Keratinocyte (primary cell): ENCODE measurements at regions not wholly inside any gene's neighbourhood (a gene's known extent, or its start where the extent isn't known, plus 50 kb on each side); places are given as distances from the start of the nearest gene placed in this dataset.

Experiments used
- DNase-seq: peaks from one replicate; pipeline ENCODE4 v3.0.0-alpha.2; 2011; ENCODE audit warnings: low read depth, missing footprints, low spot score
- FAIRE-seq: peaks from 2 replicates; lab custom pipeline; 2011; peaks lifted over from hg19 to GRCh38; lab: Jason Lieb, UNC
- H2AFZ ChIP-seq: 2 replicates; pipeline ENCODE4 v1.6.0; 2012; ENCODE audit warnings: low read length, control low read depth, inconsistent platforms; ENCODE audit not compliant: control insufficient read depth
- H3K27ac ChIP-seq: 2 replicates; pipeline ENCODE4 v1.5.1; 2011; ENCODE audit warnings: low read length; ENCODE audit not compliant: control insufficient read depth, insufficient read depth
- H3K27me3 ChIP-seq: 3 replicates; pipeline ENCODE4 v1.6.0; 2011; ENCODE audit warnings: low read length; ENCODE audit not compliant: control insufficient read depth, insufficient read depth; ENCODE audit errors: extremely low read depth
- H3K36me3 ChIP-seq, 2 experiments: 2 replicates in 1 of 2; 3 replicates in 1 of 2; pipeline ENCODE4 v1.5.1; 2011; ENCODE audit warnings: low read length in 2 of 2, mild to moderate bottlenecking in 1 of 2; ENCODE audit not compliant: control insufficient read depth in 2 of 2, insufficient read depth in 2 of 2; ENCODE audit errors: extremely low read depth in 1 of 2
- H3K4me1 ChIP-seq: 3 replicates; pipeline ENCODE4 v1.5.1; 2011; ENCODE audit warnings: low read length; ENCODE audit not compliant: control insufficient read depth, insufficient read depth; ENCODE audit errors: extremely low read depth
- H3K4me2 ChIP-seq: 3 replicates; pipeline ENCODE4 v1.6.0; 2011; ENCODE audit warnings: low read depth, low read length; ENCODE audit not compliant: control insufficient read depth, insufficient read depth; ENCODE audit errors: extremely low read depth
- H3K4me3 ChIP-seq, 3 experiments: fragments of 200-600 bp in 1 of 3; sonication (generic) in 1 of 3; 2 replicates in 2 of 3; 3 replicates in 1 of 3; pipeline ENCODE4 v1.5.1; 2011 to 2016; ENCODE audit warnings: low read length in 3 of 3, mild to moderate bottlenecking in 3 of 3, control low read depth in 2 of 3, inconsistent platforms in 1 of 3, low read depth in 1 of 3, mixed read lengths in 1 of 3, mixed run types in 1 of 3, moderate library complexity in 1 of 3; ENCODE audit not compliant: control insufficient read depth in 2 of 3, insufficient read depth in 2 of 3; ENCODE audit errors: extremely low read depth in 1 of 3
- H3K79me2 ChIP-seq: 2 replicates; pipeline ENCODE4 v1.6.0; 2012; ENCODE audit warnings: low read length; ENCODE audit not compliant: control insufficient read depth, insufficient read depth
- H3K9ac ChIP-seq: 3 replicates; pipeline ENCODE4 v1.6.0; 2011; ENCODE audit warnings: low read length; ENCODE audit not compliant: control insufficient read depth, insufficient read depth; ENCODE audit errors: extremely low read depth
- H3K9me1 ChIP-seq: 3 replicates; pipeline ENCODE4 v1.6.0; 2011; ENCODE audit warnings: low read length; ENCODE audit not compliant: control insufficient read depth, insufficient read depth; ENCODE audit errors: extremely low read depth
- H3K9me3 ChIP-seq: 2 replicates; pipeline ENCODE4 v1.5.1; 2012; ENCODE audit warnings: low read depth, low read length; ENCODE audit not compliant: control insufficient read depth
- H4K20me1 ChIP-seq: 3 replicates; pipeline ENCODE4 v1.6.0; 2011; ENCODE audit warnings: low read length; ENCODE audit not compliant: control insufficient read depth, insufficient read depth; ENCODE audit errors: extremely low read depth
- EZH2 ChIP-seq: IDR thresholded peaks from one replicate; pipeline ENCODE4 v1.6.1; 2012; ENCODE audit warnings: inconsistent platforms, mild to moderate bottlenecking, low read length, moderate library complexity
- dilution Hi-C: fragments of 300-500 bp; cut with MboI; formaldehyde crosslinking; loops from one replicate; pipeline ENCODE4 v1.7.0; 2020; ENCODE audit warnings: low sequenced_read_pairs; ENCODE audit not compliant: extremely low pct_ligation_motif_present
- TF ChIP-seq, protein P1 (sequence below), 3 experiments: IDR thresholded peaks in 1 of 3; conservative IDR thresholded peaks in 1 of 3; optimal IDR thresholded peaks in 1 of 3; 2 replicates in 2 of 3; 3 replicates in 1 of 3; pipeline versions ENCODE3 to v1.5.1; 2011; ENCODE audit warnings: low read length in 3 of 3, mild to moderate bottlenecking in 3 of 3, moderate library complexity in 2 of 3, control low read depth in 1 of 3, inconsistent platforms in 1 of 3; ENCODE audit not compliant: insufficient read depth in 2 of 3; ENCODE audit errors: extremely low read depth in 1 of 3

DNA sequence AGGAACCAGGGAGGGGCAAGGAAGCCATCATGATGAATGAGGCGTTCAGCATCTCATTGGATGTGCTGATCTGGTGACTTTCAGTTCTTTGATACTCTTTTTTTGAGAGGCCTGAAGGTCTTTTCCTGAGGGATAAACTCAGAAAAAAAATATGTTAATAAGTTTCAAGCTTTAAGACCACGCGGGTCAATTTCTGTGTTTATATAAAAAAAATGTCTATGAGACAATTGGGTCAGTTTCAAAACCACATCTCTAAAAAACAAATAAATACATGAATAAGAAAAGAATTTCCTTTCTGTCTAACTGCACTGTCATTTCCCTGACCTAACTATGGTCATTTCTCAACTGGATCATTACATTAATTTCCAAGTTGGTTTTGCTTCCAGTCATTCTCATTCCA lies 62.6 kb downstream of the TRIML1 start:
- no peak overlapping the region for H3K4me3 ChIP-seq
- no peaks in the 10 kb centered on the region for H3K4me1 ChIP-seq
- no peak overlapping the region for H3K27ac ChIP-seq
- FAIRE-seq (no peak), DNase-seq (no peak)
- no peaks in the 10 kb centered on the region for H3K27me3 ChIP-seq
- dilution Hi-C loops: no loop called here
- H3K9me3 ChIP-seq: peaks cover 3% of the 10 kb centered on the region
- H3K9me1 ChIP-seq: no peaks in the 10 kb centered on the region
- no peaks in the 10 kb centered on the region for H4K20me1 ChIP-seq
- TF ChIP-seq EZH2: no peak
- TF ChIP-seq, protein P1, sequence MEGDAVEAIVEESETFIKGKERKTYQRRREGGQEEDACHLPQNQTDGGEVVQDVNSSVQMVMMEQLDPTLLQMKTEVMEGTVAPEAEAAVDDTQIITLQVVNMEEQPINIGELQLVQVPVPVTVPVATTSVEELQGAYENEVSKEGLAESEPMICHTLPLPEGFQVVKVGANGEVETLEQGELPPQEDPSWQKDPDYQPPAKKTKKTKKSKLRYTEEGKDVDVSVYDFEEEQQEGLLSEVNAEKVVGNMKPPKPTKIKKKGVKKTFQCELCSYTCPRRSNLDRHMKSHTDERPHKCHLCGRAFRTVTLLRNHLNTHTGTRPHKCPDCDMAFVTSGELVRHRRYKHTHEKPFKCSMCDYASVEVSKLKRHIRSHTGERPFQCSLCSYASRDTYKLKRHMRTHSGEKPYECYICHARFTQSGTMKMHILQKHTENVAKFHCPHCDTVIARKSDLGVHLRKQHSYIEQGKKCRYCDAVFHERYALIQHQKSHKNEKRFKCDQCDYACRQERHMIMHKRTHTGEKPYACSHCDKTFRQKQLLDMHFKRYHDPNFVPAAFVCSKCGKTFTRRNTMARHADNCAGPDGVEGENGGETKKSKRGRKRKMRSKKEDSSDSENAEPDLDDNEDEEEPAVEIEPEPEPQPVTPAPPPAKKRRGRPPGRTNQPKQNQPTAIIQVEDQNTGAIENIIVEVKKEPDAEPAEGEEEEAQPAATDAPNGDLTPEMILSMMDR (optimal IDR thresholded peaks at IDR 0.05 in 1 of 3, IDR thresholded peaks at IDR 0.05 in 1 of 3, conservative IDR thresholded peaks at IDR 0.05 in 1 of 3; ENCODE audit: extremely low read depth in 1 of 3, insufficient read depth in 2 of 3, low read length in 3 of 3): no peak
- no peak overlapping the region for H3K4me2 ChIP-seq
- H3K79me2 ChIP-seq: no peaks in the 10 kb centered on the region
- no peak overlapping the region for H3K9ac ChIP-seq
- no peak overlapping the region for H2AFZ ChIP-seq
- no peaks in the 10 kb centered on the region for H3K36me3 ChIP-seq

GRCh38 chr4:188206783-188207182 lies 67.5 kb downstream of the TRIML1 start:
- Histone ChIP-seq H3K9me3 (peaks cover 4% of the 10 kb centered on the region), H4K20me1 (no peaks in the 10 kb centered on the region), H3K4me2 (no peak overlapping the region), H3K9ac (no peak overlapping the region), H3K4me1 (no peaks in the 10 kb centered on the region), H2AFZ (no peak overlapping the region), H3K4me3 (no peak overlapping the region), H3K36me3 (no peaks in the 10 kb centered on the region), H3K27me3 (no peaks in the 10 kb centered on the region), H3K79me2 (no peaks in the 10 kb centered on the region), H3K27ac (no peak overlapping the region), H3K9me1 (no peaks in the 10 kb centered on the region)
- dilution Hi-C loops: no loop called here
- TF ChIP-seq, protein P1 (optimal IDR thresholded peaks at IDR 0.05 in 1 of 3, IDR thresholded peaks at IDR 0.05 in 1 of 3, conservative IDR thresholded peaks at IDR 0.05 in 1 of 3; ENCODE audit: extremely low read depth in 1 of 3, insufficient read depth in 2 of 3, low read length in 3 of 3): no peak
- TF ChIP-seq EZH2: no peak
- DNase-seq (no peak), FAIRE-seq (no peak)
